DND-41 (cell line): ENCODE measurements at regions not wholly inside any gene's neighbourhood (a gene's known extent, or its start where the extent isn't known, plus 50 kb on each side); places are given as distances from the start of the nearest gene placed in this dataset.

Experiments
- ATAC-seq: fragments of 200-7000 bp; cut with Tn5 transposase; 3 replicates; pipeline ENCODE4 v1.9.1; 2021; ENCODE audit warnings: low read depth; ENCODE audit not compliant: insufficient read depth
- DNase-seq: peaks from one replicate; pipeline ENCODE4 v3.0.0-alpha.2; 2020
- H2AFZ ChIP-seq: 2 replicates; pipeline ENCODE4 v1.6.0; 2012; ENCODE audit warnings: low read depth, low read length
- H3K27ac ChIP-seq: 2 replicates; pipeline ENCODE4 v1.5.1; 2012; ENCODE audit warnings: low read length, inconsistent platforms
- H3K27me3 ChIP-seq: fragments of 200-600 bp; sonication (generic); 2 replicates; pipeline ENCODE4 v1.6.0; 2012; ENCODE audit warnings: low read length, mild to moderate bottlenecking, inconsistent platforms; ENCODE audit not compliant: insufficient read depth, poor library complexity
- H3K36me3 ChIP-seq: 2 replicates; pipeline ENCODE4 v1.5.1; 2012; ENCODE audit warnings: low read length, inconsistent platforms; ENCODE audit not compliant: insufficient read depth
- H3K4me1 ChIP-seq: 2 replicates; pipeline ENCODE4 v1.5.1; 2012; ENCODE audit warnings: mild to moderate bottlenecking, low read length; ENCODE audit not compliant: insufficient read depth
- H3K4me2 ChIP-seq: 2 replicates; pipeline ENCODE4 v1.6.0; 2012; ENCODE audit warnings: mild to moderate bottlenecking, moderate library complexity, low read length, inconsistent platforms; ENCODE audit not compliant: insufficient read depth
- H3K4me3 ChIP-seq, 2 experiments: fragments of 200-600 bp in 1 of 2; shearing (Covaris generic) in 1 of 2; 2 replicates each; pipeline ENCODE4 v1.5.1; 2012 to 2016; ENCODE audit warnings: inconsistent platforms in 2 of 2, low read length in 2 of 2, mild to moderate bottlenecking in 2 of 2, low read depth in 1 of 2, moderate library complexity in 1 of 2
- H3K79me2 ChIP-seq: 2 replicates; pipeline ENCODE4 v1.6.0; 2012; ENCODE audit warnings: low read length, inconsistent platforms; ENCODE audit not compliant: insufficient read depth
- H3K9ac ChIP-seq: 2 replicates; pipeline ENCODE4 v1.6.0; 2012; ENCODE audit warnings: low read depth, mild to moderate bottlenecking, inconsistent platforms, low read length, moderate library complexity
- H3K9me3 ChIP-seq: 2 replicates; pipeline ENCODE4 v1.5.1; 2012; ENCODE audit warnings: low read length, moderate library complexity, mild to moderate bottlenecking, inconsistent platforms; ENCODE audit not compliant: insufficient read depth, severe bottlenecking
- H4K20me1 ChIP-seq: 2 replicates; pipeline ENCODE4 v1.6.0; 2012; ENCODE audit warnings: low read length; ENCODE audit not compliant: insufficient read depth
- CTCF ChIP-seq: IDR thresholded peaks from 2 replicates; pipeline ENCODE4 v1.5.1; 2012; ENCODE audit warnings: borderline replicate concordance, low read length, moderate library complexity, mild to moderate bottlenecking; ENCODE audit not compliant: poor library complexity, severe bottlenecking; ENCODE audit errors: extremely low read depth
- EZH2 ChIP-seq: IDR thresholded peaks from 3 replicates; pipeline ENCODE4 v1.6.1; 2012; ENCODE audit warnings: borderline replicate concordance, low read depth, mild to moderate bottlenecking, moderate library complexity, low read length, inconsistent platforms; ENCODE audit not compliant: severe bottlenecking

GRCh38 chr12:59404109-59404650, 191.6 kb upstream of the SLC16A7 start:
- H3K27ac ChIP-seq: no peak overlapping the region
- H3K9ac ChIP-seq: no peak overlapping the region
- H3K4me1 ChIP-seq: no peaks in the 10 kb centered on the region
- no peak for ATAC-seq
- H3K4me2 ChIP-seq: no peak overlapping the region
- DNase-seq: no peak
- H3K36me3 ChIP-seq: no peaks in the 10 kb centered on the region
- no peaks in the 10 kb centered on the region for H3K79me2 ChIP-seq
- no peak overlapping the region for H2AFZ ChIP-seq
- no peaks in the 10 kb centered on the region for H3K9me3 ChIP-seq
- TF ChIP-seq EZH2 (no peak), CTCF (no peak)
- H3K4me3 ChIP-seq: no peak overlapping the region
- H3K27me3 ChIP-seq: no peaks in the 10 kb centered on the region
- H4K20me1 ChIP-seq: no peaks in the 10 kb centered on the region

GRCh38 chr12:59403259-59403932, 192.4 kb upstream of the SLC16A7 start:
- peak; percentile 88 for ATAC-seq
- Histone ChIP-seq H3K9me3 (no peaks in the 10 kb centered on the region), H3K4me1 (no peaks in the 10 kb centered on the region), H3K79me2 (no peaks in the 10 kb centered on the region), H3K9ac (no peak overlapping the region), H2AFZ (no peak overlapping the region), H3K27me3 (no peaks in the 10 kb centered on the region), H3K27ac (no peak overlapping the region), H3K36me3 (no peaks in the 10 kb centered on the region), H3K4me2 (no peak overlapping the region), H3K4me3 (no peak overlapping the region), H4K20me1 (no peaks in the 10 kb centered on the region)
- TF ChIP-seq EZH2 (no peak), CTCF (peak; percentile 91)
- peak; percentile 53 for DNase-seq

GRCh38 chr12:59401862-59402261, 194.0 kb upstream of the SLC16A7 start:
- Histone ChIP-seq H3K9me3 (no peaks in the 10 kb centered on the region), H2AFZ (no peak overlapping the region), H3K9ac (no peak overlapping the region), H4K20me1 (no peaks in the 10 kb centered on the region), H3K27ac (no peak overlapping the region), H3K4me2 (no peak overlapping the region), H3K79me2 (no peaks in the 10 kb centered on the region), H3K27me3 (no peaks in the 10 kb centered on the region), H3K36me3 (no peaks in the 10 kb centered on the region), H3K4me1 (no peaks in the 10 kb centered on the region), H3K4me3 (no peak overlapping the region)
- no peak for ATAC-seq
- no peak for DNase-seq
- TF ChIP-seq EZH2 (no peak), CTCF (no peak)

- TF ChIP-seq CTCF: no peak
- no peak for TF ChIP-seq EZH2
- Histone ChIP-seq H2AFZ (no peak overlapping the region), H3K79me2 (no peaks in the 10 kb centered on the region), H3K9me3 (no peaks in the 10 kb centered on the region), H3K4me2 (no peak overlapping the region), H3K4me1 (no peaks in the 10 kb centered on the region), H3K36me3 (no peaks in the 10 kb centered on the region), H3K27ac (no peak overlapping the region), H3K4me3 (no peak overlapping the region), H3K27me3 (no peaks in the 10 kb centered on the region), H3K9ac (no peak overlapping the region), H4K20me1 (no peaks in the 10 kb centered on the region)
- ATAC-seq (no peak), DNase-seq (no peak)
Observed at GRCh38 chr12:59398164-59398563, 197.7 kb upstream of the SLC16A7 start.
